Endodermal cell (in vitro differentiated cells): ENCODE measurements at regions not wholly inside any gene's neighbourhood (a gene's known extent, or its start where the extent isn't known, plus 50 kb on each side); places are given as distances from the start of the nearest gene placed in this dataset.

Experiments used
- DNase-seq: peaks from one replicate; pipeline ENCODE4 v3.0.0-alpha.2; 2017
- H3K27ac ChIP-seq: 2 replicates; pipeline ENCODE4 v1.5.1; 2013; ENCODE audit warnings: mild to moderate bottlenecking, low read depth, low read length, moderate library complexity
- H3K27me3 ChIP-seq: 2 replicates; pipeline ENCODE4 v1.6.1; 2013; ENCODE audit warnings: mild to moderate bottlenecking, low read length, moderate library complexity; ENCODE audit not compliant: insufficient read depth, control insufficient read depth, poor library complexity, severe bottlenecking
- H3K36me3 ChIP-seq: 2 replicates; pipeline ENCODE4 v1.7.0; 2013; ENCODE audit warnings: mild to moderate bottlenecking, low read length, moderate library complexity; ENCODE audit not compliant: control insufficient read depth, insufficient read depth
- H3K4me1 ChIP-seq: one replicate; pipeline ENCODE4 v1.7.0; 2013; ENCODE audit warnings: low read length; ENCODE audit not compliant: control insufficient read depth, insufficient read depth
- H3K4me3 ChIP-seq: 2 replicates; pipeline ENCODE4 v1.5.1; 2013; ENCODE audit warnings: mild to moderate bottlenecking, low read length, moderate library complexity
- H3K9ac ChIP-seq: 2 replicates; pipeline ENCODE4 v1.6.1; 2013; ENCODE audit warnings: mild to moderate bottlenecking, low read length, moderate library complexity; ENCODE audit not compliant: poor library complexity, severe bottlenecking; ENCODE audit errors: extremely low read depth
- H3K9me3 ChIP-seq: 2 replicates; pipeline ENCODE4 v1.6.1; 2013; ENCODE audit warnings: mild to moderate bottlenecking, low read length, moderate library complexity; ENCODE audit not compliant: control insufficient read depth
- H3K27ac Mint-ChIP-seq: 2 replicates; pipeline ENCODE4 v1.8.0; 2020; ENCODE audit warnings: mixed read lengths
- H3K27me3 Mint-ChIP-seq: 2 replicates; pipeline ENCODE4 v1.8.0; 2021; ENCODE audit warnings: mild to moderate bottlenecking, mixed read lengths; ENCODE audit not compliant: insufficient read depth
- H3K36me3 Mint-ChIP-seq: 2 replicates; pipeline ENCODE4 v1.8.0; 2020; ENCODE audit warnings: low read depth, mixed read lengths
- H3K4me1 Mint-ChIP-seq: 2 replicates; pipeline ENCODE4 v1.8.0; 2020; ENCODE audit warnings: mixed read lengths
- H3K4me3 Mint-ChIP-seq: 2 replicates; pipeline ENCODE4 v1.8.0; 2020; ENCODE audit warnings: mild to moderate bottlenecking, moderate library complexity, mixed read lengths
- H3K9me3 Mint-ChIP-seq: 2 replicates; pipeline ENCODE4 v1.8.0; 2020; ENCODE audit warnings: mild to moderate bottlenecking, mixed read lengths
- WGBS, 2 experiments: methylation state at CpG; one replicate each; pipeline versions ENCODE4 v1.1.5 to v1.1.7; 2013; ENCODE audit warnings: missing lambda C conversion rate in 2 of 2, mixed read lengths in 1 of 2; ENCODE audit not compliant: insufficient coverage in 1 of 2, insufficient read length in 1 of 2; 5-methylcytosine and 5-hydroxymethylcytosine counted together
- TF ChIP-seq, protein P1 (sequence below): fragments of 200-600 bp; sonication (generic); conservative IDR thresholded peaks from 2 replicates; pipeline ENCODE4 v1.5.0; 2021; ENCODE audit warnings: antibody characterized with exemption, mild to moderate bottlenecking

DNA sequence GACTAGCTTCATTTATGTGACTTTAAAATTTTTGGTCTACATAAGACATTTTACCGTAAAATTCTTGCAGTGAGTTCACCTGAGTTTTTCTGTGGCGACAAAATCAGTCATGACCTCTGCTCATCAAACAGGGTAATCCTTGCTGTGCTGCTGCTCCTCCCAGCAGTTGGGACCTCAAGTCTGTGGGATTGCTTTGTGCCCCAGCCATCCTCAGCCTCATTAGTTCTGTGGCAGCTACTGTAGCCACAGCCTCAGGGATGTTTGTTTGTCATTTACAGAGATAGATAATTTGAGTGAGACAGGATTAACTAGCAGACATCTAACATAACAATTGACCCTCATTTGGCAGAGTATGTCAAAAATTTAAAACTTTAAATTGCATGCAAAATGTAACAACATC is 357.0 kb downstream of the PCNX1 start:
- Mint-ChIP-seq H3K4me3 (no peak overlapping the region), H3K27me3 (peaks cover 1% of the 10 kb centered on the region), H3K9me3 (peaks cover 29% of the 10 kb centered on the region)

DNA sequence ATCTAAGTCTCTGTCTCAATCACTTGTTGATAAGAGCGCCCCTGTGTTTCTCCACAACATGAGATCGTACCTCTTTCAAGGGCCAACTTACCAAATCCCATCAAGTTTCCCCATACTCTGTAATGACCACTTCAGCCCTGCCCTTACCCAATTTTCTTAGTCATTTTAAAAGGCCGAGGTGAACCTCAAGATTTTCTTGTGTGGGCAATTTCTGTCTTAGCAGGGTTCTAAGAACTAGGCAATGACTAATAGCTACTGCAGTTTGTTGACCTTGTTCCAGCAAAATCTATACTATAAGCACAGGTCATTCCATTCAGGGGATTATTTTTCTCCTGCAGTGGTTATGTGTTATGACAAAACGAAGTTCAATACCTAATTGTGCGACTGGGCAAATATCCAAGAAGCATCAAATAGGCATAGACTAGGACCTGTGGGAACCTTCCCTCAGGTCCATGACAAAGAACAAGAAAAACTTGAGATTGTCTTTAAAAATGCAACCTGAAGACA is 359.8 kb downstream of the PCNX1 start:
- Mint-ChIP-seq H3K4me3 (no peak overlapping the region), H3K36me3 (peaks cover 3% of the 10 kb centered on the region), H3K4me1 (peaks cover 3% of the 10 kb centered on the region), H3K9me3 (peaks cover 40% of the 10 kb centered on the region), H3K27ac (no peak overlapping the region), H3K27me3 (peaks cover 1% of the 10 kb centered on the region)
- 77 to 85% methylated on average over 4 to 5 of the region's 5 CpGs for WGBS, 2 experiments
- TF ChIP-seq, protein P1, sequence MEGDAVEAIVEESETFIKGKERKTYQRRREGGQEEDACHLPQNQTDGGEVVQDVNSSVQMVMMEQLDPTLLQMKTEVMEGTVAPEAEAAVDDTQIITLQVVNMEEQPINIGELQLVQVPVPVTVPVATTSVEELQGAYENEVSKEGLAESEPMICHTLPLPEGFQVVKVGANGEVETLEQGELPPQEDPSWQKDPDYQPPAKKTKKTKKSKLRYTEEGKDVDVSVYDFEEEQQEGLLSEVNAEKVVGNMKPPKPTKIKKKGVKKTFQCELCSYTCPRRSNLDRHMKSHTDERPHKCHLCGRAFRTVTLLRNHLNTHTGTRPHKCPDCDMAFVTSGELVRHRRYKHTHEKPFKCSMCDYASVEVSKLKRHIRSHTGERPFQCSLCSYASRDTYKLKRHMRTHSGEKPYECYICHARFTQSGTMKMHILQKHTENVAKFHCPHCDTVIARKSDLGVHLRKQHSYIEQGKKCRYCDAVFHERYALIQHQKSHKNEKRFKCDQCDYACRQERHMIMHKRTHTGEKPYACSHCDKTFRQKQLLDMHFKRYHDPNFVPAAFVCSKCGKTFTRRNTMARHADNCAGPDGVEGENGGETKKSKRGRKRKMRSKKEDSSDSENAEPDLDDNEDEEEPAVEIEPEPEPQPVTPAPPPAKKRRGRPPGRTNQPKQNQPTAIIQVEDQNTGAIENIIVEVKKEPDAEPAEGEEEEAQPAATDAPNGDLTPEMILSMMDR = no peak
- no peak for DNase-seq
- Histone ChIP-seq H3K27me3 (no peaks in the 10 kb centered on the region), H3K4me1 (peaks cover 4% of the 10 kb centered on the region), H3K4me3 (no peak overlapping the region), H3K9ac (no peak overlapping the region), H3K36me3 (no peaks in the 10 kb centered on the region), H3K27ac (no peak overlapping the region), H3K9me3 (peaks cover 37% of the 10 kb centered on the region)

More for the DNA sequence above, 357.0 kb downstream of the PCNX1 start:
- Histone ChIP-seq H3K4me3 (no peak overlapping the region), H3K9ac (no peak overlapping the region), H3K36me3 (no peaks in the 10 kb centered on the region), H3K9me3 (peaks cover 28% of the 10 kb centered on the region), H3K27me3 (no peaks in the 10 kb centered on the region), H3K4me1 (peaks cover 4% of the 10 kb centered on the region), H3K27ac (no peak overlapping the region)
- Mint-ChIP-seq H3K4me1 (peaks cover 3% of the 10 kb centered on the region), H3K36me3 (peaks cover 3% of the 10 kb centered on the region), H3K27ac (no peak overlapping the region)
- no peak for DNase-seq
- 84 to 93% methylated on average over 2 of the region's 2 CpGs for WGBS, 2 experiments
- TF ChIP-seq, protein P1 = no peak

DNA sequence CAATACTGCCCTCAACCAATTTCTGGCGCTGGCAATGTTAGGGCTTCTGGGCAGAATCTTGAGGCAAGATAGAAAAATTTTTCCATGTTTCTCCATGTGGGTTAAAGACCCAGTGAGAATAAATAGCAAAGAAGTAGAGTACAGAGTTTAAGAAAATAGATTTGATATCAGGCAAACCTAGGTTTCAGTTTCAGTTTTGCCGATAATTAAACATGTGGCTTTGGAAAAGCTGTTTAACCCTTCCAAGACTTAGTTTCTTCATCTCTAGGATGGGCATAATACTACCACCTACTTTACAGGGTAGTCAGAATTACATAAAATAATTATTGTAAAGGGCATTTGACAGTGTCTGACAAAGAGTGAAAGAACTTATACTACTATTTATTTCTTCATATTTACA is 360.4 kb downstream of the PCNX1 start:
- Histone ChIP-seq H3K4me1 (peaks cover 4% of the 10 kb centered on the region), H3K9me3 (peaks cover 37% of the 10 kb centered on the region), H3K27me3 (no peaks in the 10 kb centered on the region), H3K4me3 (no peak overlapping the region), H3K27ac (no peak overlapping the region), H3K9ac (no peak overlapping the region), H3K36me3 (no peaks in the 10 kb centered on the region)
- peaks cover 3% of the 10 kb centered on the region for H3K36me3 Mint-ChIP-seq
- H3K4me3 Mint-ChIP-seq = no peak overlapping the region
- no peak overlapping the region for H3K27ac Mint-ChIP-seq
- DNase-seq = no peak
- peaks cover 40% of the 10 kb centered on the region for H3K9me3 Mint-ChIP-seq
- peaks cover 1% of the 10 kb centered on the region for H3K27me3 Mint-ChIP-seq
- 83 to 97% methylated on average over 1 to 2 of the region's 2 CpGs for WGBS, 2 experiments
- H3K4me1 Mint-ChIP-seq = peaks cover 3% of the 10 kb centered on the region
- TF ChIP-seq, protein P1 = no peak
